MM.1S (cell line): ENCODE measurements at regions not wholly inside any gene's neighbourhood (a gene's known extent, or its start where the extent isn't known, plus 50 kb on each side); places are given as distances from the start of the nearest gene placed in this dataset.

Source experiments
- DNase-seq: peaks from one replicate; pipeline ENCODE4 v3.0.0-alpha.2; 2015
- H2AFZ ChIP-seq: fragments of 300-600 bp; sonication (generic); 2 replicates; pipeline ENCODE4 v1.6.0; 2016; ENCODE audit warnings: antibody characterized with exemption, low read length
- H3F3A ChIP-seq: fragments of 300-600 bp; sonication (generic); 2 replicates; pipeline ENCODE4 v1.6.1; 2016; ENCODE audit warnings: mild to moderate bottlenecking, antibody characterized with exemption, low read length, moderate library complexity, mixed read lengths; ENCODE audit not compliant: insufficient read depth
- H3K27ac ChIP-seq: fragments of 300-600 bp; sonication (generic); 2 replicates; pipeline ENCODE4 v1.5.1; 2016; ENCODE audit warnings: mild to moderate bottlenecking, low read length
- H3K27me3 ChIP-seq: fragments of 300-600 bp; sonication (generic); replicated peaks from 2 replicates; pipeline ENCODE4 v1.6.0; 2016; ENCODE audit warnings: low read length; ENCODE audit not compliant: insufficient read depth
- H3K36me3 ChIP-seq: fragments of 300-600 bp; sonication (generic); replicated peaks from 2 replicates; pipeline ENCODE4 v1.6.1; 2016; ENCODE audit warnings: mild to moderate bottlenecking, low read length, mixed read lengths; ENCODE audit not compliant: insufficient read depth
- H3K4me1 ChIP-seq: fragments of 300-600 bp; sonication (generic); 2 replicates; pipeline ENCODE4 v1.6.1; 2016; ENCODE audit warnings: low read length, mixed read lengths
- H3K4me2 ChIP-seq: fragments of 300-600 bp; sonication (generic); 2 replicates; pipeline ENCODE4 v1.6.0; 2016; ENCODE audit warnings: low read depth, low read length
- H3K4me3 ChIP-seq: fragments of 300-600 bp; sonication (generic); 2 replicates; pipeline ENCODE4 v1.5.1; 2016; ENCODE audit warnings: low read length, mixed read lengths
- H3K79me2 ChIP-seq: fragments of 300-600 bp; sonication (generic); 2 replicates; pipeline ENCODE4 v1.6.1; 2016; ENCODE audit warnings: mixed run types, low read length, mixed read lengths
- H3K9ac ChIP-seq: fragments of 300-600 bp; sonication (generic); 2 replicates; pipeline ENCODE4 v1.6.1; 2016; ENCODE audit warnings: low read length, mixed read lengths
- H3K9me2 ChIP-seq: fragments of 300-600 bp; sonication (generic); replicated peaks from 2 replicates; pipeline ENCODE4 v1.6.1; 2016; ENCODE audit warnings: mild to moderate bottlenecking, low read length, mixed read lengths; ENCODE audit not compliant: insufficient read depth
- H3K9me3 ChIP-seq: fragments of 300-600 bp; sonication (generic); replicated peaks from 2 replicates; pipeline ENCODE4 v1.6.1; 2016; ENCODE audit warnings: mild to moderate bottlenecking, low read length, mixed read lengths; ENCODE audit not compliant: insufficient read depth
- H4K20me1 ChIP-seq: fragments of 300-600 bp; sonication (generic); 2 replicates; pipeline ENCODE4 v1.6.1; 2016; ENCODE audit warnings: mild to moderate bottlenecking, low read length, moderate library complexity, mixed read lengths; ENCODE audit not compliant: insufficient read depth
- EZH2 ChIP-seq: fragments of 300-600 bp; sonication (generic); optimal IDR thresholded peaks from 2 replicates; pipeline ENCODE3; 2017; ENCODE audit warnings: low read depth, mild to moderate bottlenecking, antibody characterized with exemption, low read length, mixed read lengths
- EZH2phosphoT487 ChIP-seq: fragments of 300-600 bp; sonication (generic); IDR thresholded peaks from 2 replicates; pipeline ENCODE4 v1.6.1; 2018; ENCODE audit warnings: antibody characterized with exemption, low read length
- TF ChIP-seq, protein P1 (sequence below): fragments of 300-600 bp; sonication (generic); IDR thresholded peaks from 2 replicates; pipeline ENCODE4 v1.5.1; 2016; ENCODE audit warnings: antibody characterized with exemption, low read length, mixed read lengths

DNA sequence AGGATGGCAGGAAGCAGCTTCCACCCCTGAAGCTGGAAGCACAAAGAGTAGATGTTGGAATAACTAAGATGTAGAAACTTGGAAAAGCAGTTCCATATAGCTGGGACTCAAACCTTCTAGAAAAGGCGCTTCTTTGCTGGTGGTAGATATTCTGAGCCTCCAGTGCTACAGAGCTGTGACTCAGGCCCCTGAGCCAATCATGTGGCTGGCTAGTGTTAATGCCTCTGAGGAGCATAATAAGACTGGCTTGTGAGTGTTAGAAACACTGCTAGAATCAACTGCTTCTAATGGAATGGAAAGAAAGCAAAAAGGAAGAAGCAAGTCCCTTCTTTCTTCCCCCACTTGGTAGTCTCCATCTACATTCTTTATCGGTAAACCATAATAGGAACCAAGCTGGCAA is 234.2 kb upstream of the DMAC1 start:
- Histone ChIP-seq H3K79me2 (no peaks in the 10 kb centered on the region), H3K9ac (no peak overlapping the region), H3K4me3 (no peak overlapping the region), H3K4me1 (no peaks in the 10 kb centered on the region), H3K27me3 (no peaks in the 10 kb centered on the region), H3K9me3 (no peaks in the 10 kb centered on the region), H3F3A (no peaks in the 10 kb centered on the region), H3K27ac (no peak overlapping the region), H3K4me2 (no peak overlapping the region), H2AFZ (no peak overlapping the region), H3K9me2 (no peaks in the 10 kb centered on the region), H4K20me1 (no peaks in the 10 kb centered on the region), H3K36me3 (no peaks in the 10 kb centered on the region)
- TF ChIP-seq EZH2 (no peak), EZH2phosphoT487 (no peak)
- TF ChIP-seq, protein P1, sequence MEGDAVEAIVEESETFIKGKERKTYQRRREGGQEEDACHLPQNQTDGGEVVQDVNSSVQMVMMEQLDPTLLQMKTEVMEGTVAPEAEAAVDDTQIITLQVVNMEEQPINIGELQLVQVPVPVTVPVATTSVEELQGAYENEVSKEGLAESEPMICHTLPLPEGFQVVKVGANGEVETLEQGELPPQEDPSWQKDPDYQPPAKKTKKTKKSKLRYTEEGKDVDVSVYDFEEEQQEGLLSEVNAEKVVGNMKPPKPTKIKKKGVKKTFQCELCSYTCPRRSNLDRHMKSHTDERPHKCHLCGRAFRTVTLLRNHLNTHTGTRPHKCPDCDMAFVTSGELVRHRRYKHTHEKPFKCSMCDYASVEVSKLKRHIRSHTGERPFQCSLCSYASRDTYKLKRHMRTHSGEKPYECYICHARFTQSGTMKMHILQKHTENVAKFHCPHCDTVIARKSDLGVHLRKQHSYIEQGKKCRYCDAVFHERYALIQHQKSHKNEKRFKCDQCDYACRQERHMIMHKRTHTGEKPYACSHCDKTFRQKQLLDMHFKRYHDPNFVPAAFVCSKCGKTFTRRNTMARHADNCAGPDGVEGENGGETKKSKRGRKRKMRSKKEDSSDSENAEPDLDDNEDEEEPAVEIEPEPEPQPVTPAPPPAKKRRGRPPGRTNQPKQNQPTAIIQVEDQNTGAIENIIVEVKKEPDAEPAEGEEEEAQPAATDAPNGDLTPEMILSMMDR, result no peak
- DNase-seq, result no peak

GRCh38 chr9:8030095-8030494 is 230.5 kb upstream of the DMAC1 start:
- H3K9me2 ChIP-seq, result no peaks in the 10 kb centered on the region
- no peak overlapping the region for H3K9ac ChIP-seq
- H3K4me3 ChIP-seq, result no peak overlapping the region
- H4K20me1 ChIP-seq, result no peaks in the 10 kb centered on the region
- no peak for DNase-seq
- H3F3A ChIP-seq, result no peaks in the 10 kb centered on the region
- no peaks in the 10 kb centered on the region for H3K4me1 ChIP-seq
- H3K79me2 ChIP-seq, result no peaks in the 10 kb centered on the region
- TF ChIP-seq EZH2 (no peak), EZH2phosphoT487 (no peak)
- TF ChIP-seq, protein P1, result no peak
- H3K9me3 ChIP-seq, result no peaks in the 10 kb centered on the region
- H2AFZ ChIP-seq, result no peak overlapping the region
- H3K27ac ChIP-seq, result no peak overlapping the region
- H3K4me2 ChIP-seq, result no peak overlapping the region
- no peaks in the 10 kb centered on the region for H3K36me3 ChIP-seq
- H3K27me3 ChIP-seq, result no peaks in the 10 kb centered on the region

GRCh38 chr9:8027351-8027750 is 227.8 kb upstream of the DMAC1 start:
- TF ChIP-seq, protein P1, result no peak
- TF ChIP-seq EZH2 (no peak), EZH2phosphoT487 (no peak)
- Histone ChIP-seq H3K9me3 (no peaks in the 10 kb centered on the region), H3K4me1 (no peaks in the 10 kb centered on the region), H3K27ac (no peak overlapping the region), H3K4me3 (no peak overlapping the region), H3K9me2 (no peaks in the 10 kb centered on the region), H3K36me3 (no peaks in the 10 kb centered on the region), H4K20me1 (no peaks in the 10 kb centered on the region), H2AFZ (no peak overlapping the region), H3F3A (no peaks in the 10 kb centered on the region), H3K4me2 (no peak overlapping the region), H3K27me3 (no peaks in the 10 kb centered on the region), H3K79me2 (no peaks in the 10 kb centered on the region), H3K9ac (no peak overlapping the region)
- DNase-seq, result no peak
